ENCODE measurements at regions not wholly inside any gene's neighbourhood (a gene's known extent, or its start where the extent isn't known, plus 50 kb on each side); places are given as distances from the start of the nearest gene placed in this dataset.

- TF ChIP-seq CTCF (IDR thresholded peaks at IDR 0.05; ENCODE audit: insufficient read depth, low read depth, low read length, missing control alignments): peak; percentile 89
- DNase-seq (ENCODE audit: low read depth): peak; percentile 49
- H3K4me3 ChIP-seq (ENCODE audit: low read depth, low read length): no peak overlapping the region
These were observed 50.6 kb upstream of the UQCRFS1 start for GRCh38 chr19:29263305-29264135.

- no peak for TF ChIP-seq CTCF (IDR thresholded peaks at IDR 0.05; ENCODE audit: insufficient read depth, low read depth, low read length, missing control alignments)
- H3K4me3 ChIP-seq (ENCODE audit: low read depth, low read length): no peak overlapping the region
- DNase-seq (ENCODE audit: low read depth): no peak
These were observed 51.9 kb upstream of the UQCRFS1 start for GRCh38 chr19:29264897-29265296.

GRCh38 chr19:29265436-29265835, 52.5 kb upstream of the UQCRFS1 start:
- no peak for TF ChIP-seq CTCF (IDR thresholded peaks at IDR 0.05; ENCODE audit: insufficient read depth, low read depth, low read length, missing control alignments)
- no peak overlapping the region for H3K4me3 ChIP-seq (ENCODE audit: low read depth, low read length)
- DNase-seq (ENCODE audit: low read depth): no peak

- DNase-seq (ENCODE audit: low read depth): no peak
- no peak for TF ChIP-seq CTCF (IDR thresholded peaks at IDR 0.05; ENCODE audit: insufficient read depth, low read depth, low read length, missing control alignments)
- H3K4me3 ChIP-seq (ENCODE audit: low read depth, low read length): no peak overlapping the region
These were observed 53.0 kb upstream of the UQCRFS1 start for GRCh38 chr19:29266001-29266400.

- no peak overlapping the region for H3K4me3 ChIP-seq (ENCODE audit: low read depth, low read length)
- no peak for DNase-seq (ENCODE audit: low read depth)
- TF ChIP-seq CTCF (IDR thresholded peaks at IDR 0.05; ENCODE audit: insufficient read depth, low read depth, low read length, missing control alignments): no peak
These were observed 53.7 kb upstream of the UQCRFS1 start for GRCh38 chr19:29266603-29267002.

- no peak for TF ChIP-seq CTCF (IDR thresholded peaks at IDR 0.05; ENCODE audit: insufficient read depth, low read depth, low read length, missing control alignments)
- no peak overlapping the region for H3K4me3 ChIP-seq (ENCODE audit: low read depth, low read length)
- no peak for DNase-seq (ENCODE audit: low read depth)
These were observed 54.8 kb upstream of the UQCRFS1 start for GRCh38 chr19:29267701-29268100.

- no peak for TF ChIP-seq CTCF (IDR thresholded peaks at IDR 0.05; ENCODE audit: insufficient read depth, low read depth, low read length, missing control alignments)
- H3K4me3 ChIP-seq (ENCODE audit: low read depth, low read length): no peak overlapping the region
- DNase-seq (ENCODE audit: low read depth): no peak
These were observed 55.2 kb upstream of the UQCRFS1 start for GRCh38 chr19:29268103-29268502.

Data from GM12865 (cell line).